WTC11 (cell line): ENCODE measurements at regions not wholly inside any gene's neighbourhood (a gene's known extent, or its start where the extent isn't known, plus 50 kb on each side); places are given as distances from the start of the nearest gene placed in this dataset.

Experiments used
- GRHL2 ChIP-seq: fragments of 250-450 bp; sonication (Bioruptor Pico); IDR thresholded peaks from 2 replicates; pipeline ENCODE4 v1.8.0; 2022; ENCODE audit warnings: mild to moderate bottlenecking, moderate library complexity; ENCODE audit not compliant: insufficient replicate concordance, severe bottlenecking
- ZNF138 ChIP-seq: sonication (generic); formaldehyde crosslinking; conservative IDR thresholded peaks from 2 replicates; pipeline ENCODE4 v1.8.1; 2022; ENCODE audit warnings: mild to moderate bottlenecking, moderate library complexity, missing genetic modification reagents
- ZNF232 ChIP-seq: sonication (generic); formaldehyde crosslinking; IDR thresholded peaks from 2 replicates; pipeline ENCODE4 v1.8.0; 2022; ENCODE audit warnings: mild to moderate bottlenecking, missing genetic modification reagents
- TF ChIP-seq, protein P1 (sequence below): fragments of 200-600 bp; IDR thresholded peaks from 2 replicates; pipeline ENCODE4 v1.8.0; 2022; ENCODE audit warnings: antibody characterized with exemption
- TF ChIP-seq, protein P2 (sequence below): sonication (generic); formaldehyde crosslinking; IDR thresholded peaks from 2 replicates; pipeline ENCODE4 v1.8.0; 2023; ENCODE audit warnings: missing genetic modification reagents
- TF ChIP-seq, protein P3 (sequence below): sonication (generic); formaldehyde crosslinking; IDR thresholded peaks from 2 replicates; pipeline ENCODE4 v1.8.1; 2023; ENCODE audit warnings: mild to moderate bottlenecking, missing genetic modification reagents, moderate library complexity
- TF ChIP-seq, protein P4 (sequence below): sonication (generic); formaldehyde crosslinking; conservative IDR thresholded peaks from 2 replicates; pipeline ENCODE4 v1.8.1; 2022; ENCODE audit warnings: mild to moderate bottlenecking, missing genetic modification reagents
- TF ChIP-seq, protein P5 (sequence below): sonication (generic); formaldehyde crosslinking; IDR thresholded peaks from 2 replicates; pipeline ENCODE4 v1.8.1; 2023; ENCODE audit warnings: mild to moderate bottlenecking, missing genetic modification reagents, borderline replicate concordance

DNA sequence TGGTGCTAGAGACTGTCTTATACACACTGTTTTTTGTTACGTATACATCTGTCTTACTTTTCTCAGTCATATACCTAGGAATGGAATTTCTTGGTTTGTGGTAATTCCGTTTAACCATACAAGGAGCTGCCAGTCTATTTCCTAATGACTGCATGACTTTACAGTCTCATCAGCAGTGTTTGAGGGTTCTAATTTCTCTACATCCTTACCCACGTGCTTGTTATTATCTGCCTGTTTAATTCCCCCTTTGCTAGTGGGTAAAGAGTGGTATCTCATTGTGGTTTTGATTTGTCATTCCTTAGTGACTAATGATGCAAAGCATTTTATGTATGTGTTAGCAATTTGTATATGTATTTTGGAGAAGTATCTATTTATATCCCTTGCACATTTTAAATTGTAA is 1008.0 kb downstream of the FAM181B start:
- TF ChIP-seq, protein P1, sequence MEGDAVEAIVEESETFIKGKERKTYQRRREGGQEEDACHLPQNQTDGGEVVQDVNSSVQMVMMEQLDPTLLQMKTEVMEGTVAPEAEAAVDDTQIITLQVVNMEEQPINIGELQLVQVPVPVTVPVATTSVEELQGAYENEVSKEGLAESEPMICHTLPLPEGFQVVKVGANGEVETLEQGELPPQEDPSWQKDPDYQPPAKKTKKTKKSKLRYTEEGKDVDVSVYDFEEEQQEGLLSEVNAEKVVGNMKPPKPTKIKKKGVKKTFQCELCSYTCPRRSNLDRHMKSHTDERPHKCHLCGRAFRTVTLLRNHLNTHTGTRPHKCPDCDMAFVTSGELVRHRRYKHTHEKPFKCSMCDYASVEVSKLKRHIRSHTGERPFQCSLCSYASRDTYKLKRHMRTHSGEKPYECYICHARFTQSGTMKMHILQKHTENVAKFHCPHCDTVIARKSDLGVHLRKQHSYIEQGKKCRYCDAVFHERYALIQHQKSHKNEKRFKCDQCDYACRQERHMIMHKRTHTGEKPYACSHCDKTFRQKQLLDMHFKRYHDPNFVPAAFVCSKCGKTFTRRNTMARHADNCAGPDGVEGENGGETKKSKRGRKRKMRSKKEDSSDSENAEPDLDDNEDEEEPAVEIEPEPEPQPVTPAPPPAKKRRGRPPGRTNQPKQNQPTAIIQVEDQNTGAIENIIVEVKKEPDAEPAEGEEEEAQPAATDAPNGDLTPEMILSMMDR, result no peak
- TF ChIP-seq, protein P2, sequence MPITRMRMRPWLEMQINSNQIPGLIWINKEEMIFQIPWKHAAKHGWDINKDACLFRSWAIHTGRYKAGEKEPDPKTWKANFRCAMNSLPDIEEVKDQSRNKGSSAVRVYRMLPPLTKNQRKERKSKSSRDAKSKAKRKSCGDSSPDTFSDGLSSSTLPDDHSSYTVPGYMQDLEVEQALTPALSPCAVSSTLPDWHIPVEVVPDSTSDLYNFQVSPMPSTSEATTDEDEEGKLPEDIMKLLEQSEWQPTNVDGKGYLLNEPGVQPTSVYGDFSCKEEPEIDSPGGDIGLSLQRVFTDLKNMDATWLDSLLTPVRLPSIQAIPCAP (CRISPR knock-in tag), result no peak
- TF ChIP-seq ZNF232 (CRISPR knock-in tag) (no peak), ZNF138 (CRISPR knock-in tag) (no peak), GRHL2 (CRISPR knock-in tag) (no peak)
- TF ChIP-seq, protein P3, sequence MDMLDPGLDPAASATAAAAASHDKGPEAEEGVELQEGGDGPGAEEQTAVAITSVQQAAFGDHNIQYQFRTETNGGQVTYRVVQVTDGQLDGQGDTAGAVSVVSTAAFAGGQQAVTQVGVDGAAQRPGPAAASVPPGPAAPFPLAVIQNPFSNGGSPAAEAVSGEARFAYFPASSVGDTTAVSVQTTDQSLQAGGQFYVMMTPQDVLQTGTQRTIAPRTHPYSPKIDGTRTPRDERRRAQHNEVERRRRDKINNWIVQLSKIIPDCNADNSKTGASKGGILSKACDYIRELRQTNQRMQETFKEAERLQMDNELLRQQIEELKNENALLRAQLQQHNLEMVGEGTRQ (CRISPR knock-in tag), result no peak
- TF ChIP-seq, protein P4, sequence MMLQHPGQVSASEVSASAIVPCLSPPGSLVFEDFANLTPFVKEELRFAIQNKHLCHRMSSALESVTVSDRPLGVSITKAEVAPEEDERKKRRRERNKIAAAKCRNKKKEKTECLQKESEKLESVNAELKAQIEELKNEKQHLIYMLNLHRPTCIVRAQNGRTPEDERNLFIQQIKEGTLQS (CRISPR knock-in tag), result no peak
- TF ChIP-seq, protein P5, sequence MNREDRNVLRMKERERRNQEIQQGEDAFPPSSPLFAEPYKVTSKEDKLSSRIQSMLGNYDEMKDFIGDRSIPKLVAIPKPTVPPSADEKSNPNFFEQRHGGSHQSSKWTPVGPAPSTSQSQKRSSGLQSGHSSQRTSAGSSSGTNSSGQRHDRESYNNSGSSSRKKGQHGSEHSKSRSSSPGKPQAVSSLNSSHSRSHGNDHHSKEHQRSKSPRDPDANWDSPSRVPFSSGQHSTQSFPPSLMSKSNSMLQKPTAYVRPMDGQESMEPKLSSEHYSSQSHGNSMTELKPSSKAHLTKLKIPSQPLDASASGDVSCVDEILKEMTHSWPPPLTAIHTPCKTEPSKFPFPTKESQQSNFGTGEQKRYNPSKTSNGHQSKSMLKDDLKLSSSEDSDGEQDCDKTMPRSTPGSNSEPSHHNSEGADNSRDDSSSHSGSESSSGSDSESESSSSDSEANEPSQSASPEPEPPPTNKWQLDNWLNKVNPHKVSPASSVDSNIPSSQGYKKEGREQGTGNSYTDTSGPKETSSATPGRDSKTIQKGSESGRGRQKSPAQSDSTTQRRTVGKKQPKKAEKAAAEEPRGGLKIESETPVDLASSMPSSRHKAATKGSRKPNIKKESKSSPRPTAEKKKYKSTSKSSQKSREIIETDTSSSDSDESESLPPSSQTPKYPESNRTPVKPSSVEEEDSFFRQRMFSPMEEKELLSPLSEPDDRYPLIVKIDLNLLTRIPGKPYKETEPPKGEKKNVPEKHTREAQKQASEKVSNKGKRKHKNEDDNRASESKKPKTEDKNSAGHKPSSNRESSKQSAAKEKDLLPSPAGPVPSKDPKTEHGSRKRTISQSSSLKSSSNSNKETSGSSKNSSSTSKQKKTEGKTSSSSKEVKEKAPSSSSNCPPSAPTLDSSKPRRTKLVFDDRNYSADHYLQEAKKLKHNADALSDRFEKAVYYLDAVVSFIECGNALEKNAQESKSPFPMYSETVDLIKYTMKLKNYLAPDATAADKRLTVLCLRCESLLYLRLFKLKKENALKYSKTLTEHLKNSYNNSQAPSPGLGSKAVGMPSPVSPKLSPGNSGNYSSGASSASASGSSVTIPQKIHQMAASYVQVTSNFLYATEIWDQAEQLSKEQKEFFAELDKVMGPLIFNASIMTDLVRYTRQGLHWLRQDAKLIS (CRISPR knock-in tag), result no peak
